HG03060 (cell line): ENCODE measurements at regions not wholly inside any gene's neighbourhood (a gene's known extent, or its start where the extent isn't known, plus 50 kb on each side); places are given as distances from the start of the nearest gene placed in this dataset.

ENCODE experiments used
- ATAC-seq: cut with Tn5 transposase; IDR thresholded peaks from one replicate; pipeline ENCODE4 v1.9.1; 2021; ENCODE audit warnings: low read depth, moderate number of reproducible peaks; ENCODE audit not compliant: unreplicated experiment

GRCh38 chrX:20441123-20441522 is 174.4 kb upstream of the RPS6KA3 start:
- ATAC-seq: no peak

- ATAC-seq: no peak
These were observed 172.3 kb upstream of the RPS6KA3 start for GRCh38 chrX:20438871-20439526.

- ATAC-seq: no peak
These were observed 171.0 kb upstream of the RPS6KA3 start for GRCh38 chrX:20437683-20438082.

GRCh38 chrX:20435913-20436312 is 169.2 kb upstream of the RPS6KA3 start:
- no peak for ATAC-seq

- ATAC-seq: no peak
These were observed 168.3 kb upstream of the RPS6KA3 start for GRCh38 chrX:20434986-20435385.

- no peak for ATAC-seq
These were observed 166.7 kb upstream of the RPS6KA3 start for GRCh38 chrX:20433388-20433775.

- no peak for ATAC-seq
These were observed 166.2 kb upstream of the RPS6KA3 start for GRCh38 chrX:20432746-20433387.

GRCh38 chrX:20432048-20432447 is 165.3 kb upstream of the RPS6KA3 start:
- no peak for ATAC-seq

- ATAC-seq: no peak
These were observed 164.8 kb upstream of the RPS6KA3 start for GRCh38 chrX:20431486-20431885.

- no peak for ATAC-seq
These were observed 160.6 kb upstream of the RPS6KA3 start for GRCh38 chrX:20427173-20427770.

GRCh38 chrX:20421697-20422096 is 155.0 kb upstream of the RPS6KA3 start:
- no peak for ATAC-seq

- no peak for ATAC-seq
These were observed 154.6 kb upstream of the RPS6KA3 start for GRCh38 chrX:20421275-20421674.

GRCh38 chrX:20420058-20420457 is 153.3 kb upstream of the RPS6KA3 start:
- no peak for ATAC-seq

- ATAC-seq: no peak
These were observed 151.9 kb upstream of the RPS6KA3 start for GRCh38 chrX:20418379-20419150.

GRCh38 chrX:20414762-20415445 is 148.2 kb upstream of the RPS6KA3 start:
- ATAC-seq: no peak

GRCh38 chrX:20414066-20414465 is 147.4 kb upstream of the RPS6KA3 start:
- no peak for ATAC-seq

- ATAC-seq: no peak
These were observed 146.3 kb upstream of the RPS6KA3 start for GRCh38 chrX:20412871-20413486.

GRCh38 chrX:20410540-20410939 is 143.8 kb upstream of the RPS6KA3 start:
- ATAC-seq: no peak

- no peak for ATAC-seq
These were observed 143.3 kb upstream of the RPS6KA3 start for GRCh38 chrX:20409991-20410390.

- no peak for ATAC-seq
These were observed 136.2 kb upstream of the RPS6KA3 start for GRCh38 chrX:20402956-20403355.
